DOHH2 (cell line): ENCODE measurements at regions not wholly inside any gene's neighbourhood (a gene's known extent, or its start where the extent isn't known, plus 50 kb on each side); places are given as distances from the start of the nearest gene placed in this dataset.

Experiments used
- CTCF ChIP-seq: fragments of 200-600 bp; sonication (generic); IDR thresholded peaks from one replicate; pipeline ENCODE4 v1.5.1; 2014; ENCODE audit warnings: antibody characterized with exemption, mild to moderate bottlenecking, low read depth, low read length; ENCODE audit not compliant: poor library complexity, severe bottlenecking
- EZH2phosphoT487 ChIP-seq: fragments of 200-600 bp; sonication (generic); IDR thresholded peaks from 2 replicates; pipeline ENCODE4 v1.6.1; 2017; ENCODE audit warnings: borderline replicate concordance, mild to moderate bottlenecking, antibody characterized with exemption, low read length, moderate library complexity, mixed read lengths

- TF ChIP-seq CTCF = no peak
- TF ChIP-seq EZH2phosphoT487 = no peak
Observed at GRCh38 chr4:23945451-23946017, 55.7 kb upstream of the PPARGC1A start.
